PC-9 (cell line): ENCODE measurements at regions not wholly inside any gene's neighbourhood (a gene's known extent, or its start where the extent isn't known, plus 50 kb on each side); places are given as distances from the start of the nearest gene placed in this dataset.

Experiments
- CTCF ChIP-seq: fragments of 200-600 bp; sonication (generic); conservative IDR thresholded peaks from 2 replicates; pipeline ENCODE4 v1.6.1; 2017; ENCODE audit warnings: mixed run types, antibody characterized with exemption, mild to moderate bottlenecking, moderate library complexity
- EZH2 ChIP-seq: fragments of 200-600 bp; sonication (generic); IDR thresholded peaks from 2 replicates; pipeline ENCODE4 v1.8.0; 2017; ENCODE audit warnings: antibody characterized with exemption, low read depth

GRCh38 chr12:87227162-87227561 is 802.0 kb downstream of the C12orf50 start:
- TF ChIP-seq EZH2 (no peak), CTCF (no peak)
